ENCODE measurements at regions not wholly inside any gene's neighbourhood (a gene's known extent, or its start where the extent isn't known, plus 50 kb on each side); places are given as distances from the start of the nearest gene placed in this dataset.

GRCh38 chr6:77124604-77125003 is 338.7 kb downstream of the HTR1B start (continued):
- TF ChIP-seq REST (IDR thresholded peaks at IDR 0.05; ENCODE audit: low read depth) (no peak), POLR2AphosphoS5 (IDR thresholded peaks at IDR 0.05; ENCODE audit: low read depth, low read length) (no peak), ATF3 (IDR thresholded peaks at IDR 0.05) (no peak), TCF7L2 (IDR thresholded peaks at IDR 0.05; ENCODE audit: borderline replicate concordance, extremely low read depth, insufficient read depth, insufficient read length) (no peak), ZNF274 (IDR thresholded peaks at IDR 0.05; ENCODE audit: low read depth, low read length) (no peak)

- no peak for TF ChIP-seq SP1 (IDR thresholded peaks at IDR 0.05; ENCODE audit: low read depth)
- TF ChIP-seq CTCF (IDR thresholded peaks at IDR 0.05 in 2 of 3, conservative IDR thresholded peaks at IDR 0.05 in 1 of 3; ENCODE audit: borderline replicate concordance in 1 of 3, insufficient read depth in 1 of 3, low read depth in 2 of 3, low read length in 2 of 3): no peak
- no peak for TF ChIP-seq RAD21 (IDR thresholded peaks at IDR 0.05; ENCODE audit: low read depth)
- no peak for TF ChIP-seq ATF3 (IDR thresholded peaks at IDR 0.05)
- Histone ChIP-seq H3K9ac (ENCODE audit: low read length) (no peak overlapping the region), H3K4me3 (replicated peaks in 1 of 2; ENCODE audit: low read depth in 1 of 2, low read length in 2 of 2) (no peak overlapping the region), H3K4me1 (ENCODE audit: control insufficient read depth in 1 of 2, insufficient read depth in 2 of 2, low read length in 2 of 2) (no peaks in the 10 kb centered on the region), H3K36me3 (ENCODE audit: control insufficient read depth in 1 of 2, insufficient read depth in 2 of 2, low read length in 2 of 2) (no peaks in the 10 kb centered on the region), H2AFZ (ENCODE audit: low read depth, low read length, poor library complexity, severe bottlenecking) (no peak overlapping the region), H3K27me3 (ENCODE audit: insufficient read depth, low read length) (no peaks in the 10 kb centered on the region), H3K9me2 (ENCODE audit: insufficient read depth) (no peaks in the 10 kb centered on the region), H3K4me2 (ENCODE audit: low read length) (no peak overlapping the region), H4K20me1 (ENCODE audit: insufficient read depth) (no peaks in the 10 kb centered on the region), H3K79me2 (ENCODE audit: insufficient read depth, low read length) (no peaks in the 10 kb centered on the region), H3K9me3 (ENCODE audit: control insufficient read depth in 1 of 2, insufficient read depth in 1 of 2, low read depth in 1 of 2, low read length in 2 of 2) (no peaks in the 10 kb centered on the region), H3K27ac (ENCODE audit: low read depth, low read length) (no peak overlapping the region)
- ChIA-PET POLR2A (no interaction called here), CTCF (no interaction called here), RAD21 (ENCODE audit: low non-redundant PET in 1 of 2, low total read pairs in 2 of 2, uncharacterized antibody in 2 of 2, unreplicated experiment in 2 of 2) (no interaction called here)
- DNase-seq (ENCODE audit: low read depth, low spot score): no peak
- no peak for ATAC-seq
- no TSS peak for BruUV-seq (replicated peaks)
- intact Hi-C loops (cut with micrococcal nuclease): no loop called here
These were observed 339.8 kb downstream of the HTR1B start for GRCh38 chr6:77123527-77123926.
